PC-9 (cell line): ENCODE measurements at regions not wholly inside any gene's neighbourhood (a gene's known extent, or its start where the extent isn't known, plus 50 kb on each side); places are given as distances from the start of the nearest gene placed in this dataset.

ENCODE experiments used
- BruUV-seq: library from RNA; stranded (reverse); fragments of 400-500 nt; replicated peaks from 2 replicates; lab custom pipeline; 2021; lab: Mats Ljungman, UMichigan
- CTCF ChIA-PET: fragments of 300-600 bp; sonication (Branson Sonifier 250); formaldehyde crosslinking; loops from one replicate; lab custom pipeline; 2022; ENCODE audit warnings: antibody characterized with exemption; lab: Charles Lee
- POLR2A ChIA-PET: fragments of 300-600 bp; sonication (Branson Sonifier 250); formaldehyde crosslinking; loops from one replicate; lab custom pipeline; 2022; ENCODE audit warnings: antibody characterized with exemption; ENCODE audit not compliant: unreplicated experiment; lab: Charles Lee
- DNase-seq, 2 experiments: peaks; one replicate each; pipeline versions ENCODE4 v3.0.0 to v3.0.0-alpha.2; 2015 to 2022; ENCODE audit warnings: mixed read lengths in 1 of 2
- H2AFZ ChIP-seq: fragments of 200-600 bp; sonication (generic); 2 replicates; pipeline ENCODE4 v1.8.1; 2017; ENCODE audit warnings: antibody characterized with exemption
- H3F3A ChIP-seq: fragments of 200-600 bp; sonication (generic); 2 replicates; pipeline ENCODE4 v1.8.1; 2017; ENCODE audit warnings: antibody characterized with exemption, mild to moderate bottlenecking, low read depth; ENCODE audit not compliant: insufficient read depth
- H3K27ac ChIP-seq: fragments of 200-600 bp; sonication (generic); 2 replicates; pipeline ENCODE4 v1.6.1; 2016; ENCODE audit warnings: mixed run types
- H3K27me3 ChIP-seq: fragments of 200-600 bp; sonication (generic); 2 replicates; pipeline ENCODE4 v1.6.1; 2016; ENCODE audit warnings: low read depth, mixed run types; ENCODE audit not compliant: insufficient read depth
- H3K36me3 ChIP-seq: fragments of 200-600 bp; sonication (generic); 2 replicates; pipeline ENCODE4 v1.6.1; 2016; ENCODE audit warnings: low read depth, mixed run types
- H3K4me1 ChIP-seq: fragments of 200-600 bp; sonication (generic); replicated peaks from 2 replicates; pipeline ENCODE4 v1.6.1; 2016; ENCODE audit warnings: mixed run types; ENCODE audit not compliant: insufficient read depth
- H3K4me2 ChIP-seq: fragments of 200-600 bp; sonication (generic); 2 replicates; pipeline ENCODE4 v1.6.1; 2017; ENCODE audit warnings: mixed run types
- H3K4me3 ChIP-seq: fragments of 200-600 bp; sonication (generic); 2 replicates; pipeline ENCODE4 v1.6.1; 2016; ENCODE audit warnings: mixed run types
- H3K79me2 ChIP-seq: fragments of 200-600 bp; sonication (generic); 2 replicates; pipeline ENCODE4 v1.6.1; 2017; ENCODE audit warnings: low read depth, mixed run types
- H3K9me2 ChIP-seq: fragments of 200-600 bp; sonication (generic); 2 replicates; pipeline ENCODE4 v1.8.1; 2017; ENCODE audit warnings: mild to moderate bottlenecking; ENCODE audit not compliant: insufficient read depth
- H3K9me3 ChIP-seq: fragments of 200-600 bp; sonication (generic); 2 replicates; pipeline ENCODE4 v1.8.1; 2016; ENCODE audit warnings: low read depth; ENCODE audit not compliant: insufficient read depth
- H4K20me1 ChIP-seq: fragments of 200-600 bp; sonication (generic); 2 replicates; pipeline ENCODE4 v1.8.1; 2017; ENCODE audit not compliant: insufficient read depth
- EZH2 ChIP-seq: fragments of 200-600 bp; sonication (generic); IDR thresholded peaks from 2 replicates; pipeline ENCODE4 v1.8.0; 2017; ENCODE audit warnings: antibody characterized with exemption, low read depth
- intact Hi-C: fragments of 100-400 bp; cut with micrococcal nuclease; formaldehyde crosslinking; loops from one replicate; pipeline ENCODE4 v1.10.0; 2022; ENCODE audit not compliant: unreplicated experiment
- TF ChIP-seq, protein P1 (sequence below): fragments of 200-600 bp; sonication (generic); conservative IDR thresholded peaks from 2 replicates; pipeline ENCODE4 v1.6.1; 2017; ENCODE audit warnings: mixed run types, antibody characterized with exemption, mild to moderate bottlenecking, moderate library complexity

DNA sequence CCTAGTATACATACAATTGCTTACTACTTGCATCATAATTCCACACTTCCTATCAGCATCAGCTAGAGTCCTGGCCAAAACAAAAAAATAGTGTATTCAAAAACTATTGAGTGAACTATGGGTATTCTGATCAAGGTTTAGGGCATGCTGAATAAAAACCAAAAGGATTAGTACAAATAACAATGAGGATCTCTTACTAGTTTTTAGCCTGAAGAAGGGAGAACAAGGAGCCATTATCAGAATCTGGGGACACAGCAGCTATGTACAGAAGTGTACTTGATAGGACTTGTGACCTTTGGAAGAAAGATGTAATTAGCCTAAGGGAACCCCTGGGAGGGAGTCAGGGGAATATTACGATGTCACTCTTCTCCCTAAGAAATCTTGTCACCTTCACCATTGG is 832.2 kb downstream of the SQOR start:
- no peaks in the 10 kb centered on the region for H4K20me1 ChIP-seq
- POLR2A ChIA-PET, result no interaction called here
- no peaks in the 10 kb centered on the region for H3K36me3 ChIP-seq
- no peaks in the 10 kb centered on the region for H3K9me2 ChIP-seq
- no peak for TF ChIP-seq EZH2
- TF ChIP-seq, protein P1, sequence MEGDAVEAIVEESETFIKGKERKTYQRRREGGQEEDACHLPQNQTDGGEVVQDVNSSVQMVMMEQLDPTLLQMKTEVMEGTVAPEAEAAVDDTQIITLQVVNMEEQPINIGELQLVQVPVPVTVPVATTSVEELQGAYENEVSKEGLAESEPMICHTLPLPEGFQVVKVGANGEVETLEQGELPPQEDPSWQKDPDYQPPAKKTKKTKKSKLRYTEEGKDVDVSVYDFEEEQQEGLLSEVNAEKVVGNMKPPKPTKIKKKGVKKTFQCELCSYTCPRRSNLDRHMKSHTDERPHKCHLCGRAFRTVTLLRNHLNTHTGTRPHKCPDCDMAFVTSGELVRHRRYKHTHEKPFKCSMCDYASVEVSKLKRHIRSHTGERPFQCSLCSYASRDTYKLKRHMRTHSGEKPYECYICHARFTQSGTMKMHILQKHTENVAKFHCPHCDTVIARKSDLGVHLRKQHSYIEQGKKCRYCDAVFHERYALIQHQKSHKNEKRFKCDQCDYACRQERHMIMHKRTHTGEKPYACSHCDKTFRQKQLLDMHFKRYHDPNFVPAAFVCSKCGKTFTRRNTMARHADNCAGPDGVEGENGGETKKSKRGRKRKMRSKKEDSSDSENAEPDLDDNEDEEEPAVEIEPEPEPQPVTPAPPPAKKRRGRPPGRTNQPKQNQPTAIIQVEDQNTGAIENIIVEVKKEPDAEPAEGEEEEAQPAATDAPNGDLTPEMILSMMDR, result no peak
- no peak overlapping the region for H3K27ac ChIP-seq
- no peaks in the 10 kb centered on the region for H3F3A ChIP-seq
- no peaks in the 10 kb centered on the region for H3K79me2 ChIP-seq
- no peaks in the 10 kb centered on the region for H3K4me1 ChIP-seq
- no TSS peak for BruUV-seq
- H2AFZ ChIP-seq, result no peak overlapping the region
- H3K4me2 ChIP-seq, result no peak overlapping the region
- no peak for DNase-seq
- intact Hi-C loops, result no loop called here
- CTCF ChIA-PET, result no interaction called here
- H3K4me3 ChIP-seq, result no peak overlapping the region
- H3K9me3 ChIP-seq, result no peaks in the 10 kb centered on the region
- H3K27me3 ChIP-seq, result no peaks in the 10 kb centered on the region

DNA sequence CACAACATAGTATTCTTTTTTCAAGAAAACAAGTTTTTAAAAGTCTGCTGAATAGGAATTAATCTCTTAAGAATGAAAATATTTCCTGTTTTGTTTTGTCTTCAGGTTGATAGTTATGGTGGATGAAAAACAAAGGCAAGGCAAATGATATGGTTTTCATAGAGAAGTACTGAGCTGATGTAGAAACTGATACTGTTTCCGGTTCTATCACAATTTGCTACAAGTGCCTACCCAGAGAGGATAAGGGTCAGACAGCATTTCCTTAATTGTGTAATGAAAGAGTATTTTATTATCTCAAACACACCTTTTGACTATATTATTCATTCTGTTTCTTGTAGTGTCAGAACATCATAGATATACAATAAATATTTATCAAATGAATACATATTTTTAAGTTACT is 836.3 kb downstream of the SQOR start:
- CTCF ChIA-PET, result no interaction called here
- Histone ChIP-seq H3K79me2 (no peaks in the 10 kb centered on the region), H3K9me2 (no peaks in the 10 kb centered on the region), H3K4me1 (no peaks in the 10 kb centered on the region), H4K20me1 (no peaks in the 10 kb centered on the region), H3K4me3 (no peak overlapping the region), H3K4me2 (no peak overlapping the region), H3K9me3 (no peaks in the 10 kb centered on the region), H3K27ac (no peak overlapping the region), H3K27me3 (no peaks in the 10 kb centered on the region), H2AFZ (no peak overlapping the region), H3F3A (no peaks in the 10 kb centered on the region), H3K36me3 (no peaks in the 10 kb centered on the region)
- no peak for DNase-seq
- intact Hi-C loops, result no loop called here
- no TSS peak for BruUV-seq
- POLR2A ChIA-PET, result no interaction called here
- TF ChIP-seq EZH2, result no peak
- TF ChIP-seq, protein P1, result no peak

DNA sequence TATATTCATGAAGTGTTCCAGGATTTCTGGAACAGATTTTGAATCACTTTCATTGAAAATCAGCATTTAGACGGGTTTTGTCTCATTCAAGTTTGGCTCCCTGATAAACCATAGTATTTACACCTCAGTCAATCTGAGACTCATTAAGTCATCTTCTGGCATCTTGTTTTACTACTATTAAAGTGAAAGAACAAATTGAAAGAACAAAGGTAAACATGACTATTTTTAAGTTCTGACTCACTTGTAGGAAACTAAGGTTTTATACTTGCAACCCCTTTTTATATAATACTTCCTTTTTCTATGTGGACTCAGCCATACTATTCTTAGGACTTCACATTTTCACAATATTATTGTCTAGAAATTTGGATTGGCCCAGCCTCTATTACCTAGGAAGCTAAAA is 854.4 kb downstream of the SQOR start:
- H3K27ac ChIP-seq, result no peak overlapping the region
- no peaks in the 10 kb centered on the region for H4K20me1 ChIP-seq
- intact Hi-C loops, result no loop called here
- no peak for DNase-seq
- H3K36me3 ChIP-seq, result no peaks in the 10 kb centered on the region
- no peak for TF ChIP-seq EZH2
- TF ChIP-seq, protein P1, result no peak
- H3K4me1 ChIP-seq, result no peaks in the 10 kb centered on the region
- H3K27me3 ChIP-seq, result no peaks in the 10 kb centered on the region
- CTCF ChIA-PET, result no interaction called here
- H3K4me2 ChIP-seq, result no peak overlapping the region
- no TSS peak for BruUV-seq
- no peaks in the 10 kb centered on the region for H3K9me2 ChIP-seq
- POLR2A ChIA-PET, result no interaction called here
- H3F3A ChIP-seq, result no peaks in the 10 kb centered on the region
- no peak overlapping the region for H2AFZ ChIP-seq
- H3K4me3 ChIP-seq, result no peak overlapping the region
- no peaks in the 10 kb centered on the region for H3K79me2 ChIP-seq
- H3K9me3 ChIP-seq, result no peaks in the 10 kb centered on the region
